HepG2 (cell line): ENCODE measurements at regions not wholly inside any gene's neighbourhood (a gene's known extent, or its start where the extent isn't known, plus 50 kb on each side); places are given as distances from the start of the nearest gene placed in this dataset.

Experiments
- ATAC-seq: fragments of 200-7000 bp; cut with Tn5 transposase; 3 replicates; pipeline ENCODE4 v1.9.1; 2020; ENCODE audit warnings: mild to moderate bottlenecking, moderate library complexity
- BruUV-seq: library from RNA; stranded (reverse); fragments of 400-500 nt; replicated peaks from 2 replicates; lab custom pipeline; 2021; lab: Mats Ljungman, UMichigan
- CTCF ChIA-PET: fragments of 300-600 bp; formaldehyde crosslinking; extraction: SDS; loops from one replicate; lab custom pipeline; 2021; ENCODE audit warnings: low total read pairs, inconsistent platforms, low intra/inter-chr PET ratio; lab: Yijun Ruan, JAX
- POLR2A ChIA-PET: fragments of 350-600 bp; sonication (Branson Sonifier 250); formaldehyde crosslinking; loops from one replicate; lab custom pipeline; 2020; ENCODE audit warnings: antibody characterized with exemption, inconsistent platforms; lab: Yijun Ruan, JAX
- DNase-seq: peaks from one replicate; pipeline ENCODE4 v3.0.0-alpha.2; 2015; ENCODE audit warnings: low spot score
- FAIRE-seq: peaks from 3 replicates; lab custom pipeline; 2011; peaks lifted over from hg19 to GRCh38; lab: Jason Lieb, UNC
- H2AFZ ChIP-seq: one replicate; pipeline ENCODE4 v1.6.1; 2011; ENCODE audit warnings: low read length, inconsistent platforms
- H3K27ac ChIP-seq: fragments of 300-600 bp; 3 replicates; pipeline ENCODE4 v1.8.0; 2011; ENCODE audit warnings: mixed run types, mild to moderate bottlenecking, mixed read lengths, low read length, inconsistent platforms; ENCODE audit not compliant: insufficient read depth; ENCODE audit errors: extremely low read length
- H3K27me3 ChIP-seq, 2 experiments: fragments of 200-600 bp in 1 of 2; 2 replicates in 1 of 2; 3 replicates in 1 of 2; pipeline versions ENCODE4 v1.6.0 to v1.8.0; 2011; ENCODE audit warnings: low read length in 2 of 2, mild to moderate bottlenecking in 2 of 2, moderate library complexity in 2 of 2, inconsistent platforms in 1 of 2; ENCODE audit not compliant: insufficient read depth in 2 of 2, control insufficient read depth in 1 of 2
- H3K36me3 ChIP-seq, 2 experiments: fragments of 200-600 bp in 1 of 2; replicated peaks in 1 of 2; 2 replicates in 1 of 2; 3 replicates in 1 of 2; pipeline versions ENCODE4 v1.5.1 to v1.8.0; 2011; ENCODE audit warnings: low read length in 2 of 2, inconsistent platforms in 1 of 2; ENCODE audit not compliant: insufficient read depth in 2 of 2, control insufficient read depth in 1 of 2
- H3K4me1 ChIP-seq: 2 replicates; pipeline ENCODE4 v1.5.1; 2012; ENCODE audit warnings: low read length, inconsistent platforms; ENCODE audit not compliant: insufficient read depth
- H3K4me2 ChIP-seq: 2 replicates; pipeline ENCODE4 v1.6.0; 2011; ENCODE audit warnings: low read depth, low read length, inconsistent platforms
- H3K4me3 ChIP-seq, 3 experiments: fragments of 200-600 bp in 1 of 3; sonication (generic), shearing (Covaris generic) in 1 of 3; replicated peaks in 1 of 3; 2 replicates each; pipeline ENCODE4 v1.5.1; 2011 to 2016; ENCODE audit warnings: low read length in 3 of 3, inconsistent platforms in 2 of 3, low read depth in 2 of 3, mild to moderate bottlenecking in 2 of 3, control low read depth in 1 of 3, mixed read lengths in 1 of 3; ENCODE audit not compliant: insufficient read depth in 1 of 3
- H3K79me2 ChIP-seq: one replicate; pipeline ENCODE4 v1.6.1; 2011; ENCODE audit warnings: low read length, inconsistent platforms; ENCODE audit not compliant: insufficient read depth
- H3K9ac ChIP-seq: 2 replicates; pipeline ENCODE4 v1.6.0; 2011; ENCODE audit warnings: mild to moderate bottlenecking, low read depth, low read length, inconsistent platforms; ENCODE audit not compliant: insufficient read depth
- H3K9me3 ChIP-seq: 2 replicates; pipeline ENCODE4 v1.5.1; 2012; ENCODE audit warnings: mild to moderate bottlenecking, low read length
- H4K20me1 ChIP-seq: 2 replicates; pipeline ENCODE4 v1.6.0; 2011; ENCODE audit warnings: inconsistent platforms, mild to moderate bottlenecking, low read length, moderate library complexity; ENCODE audit not compliant: insufficient read depth
- MAFK ChIP-seq, 2 experiments: IDR thresholded peaks in 1 of 2; conservative IDR thresholded peaks in 1 of 2; 2 replicates each; pipeline ENCODE4 v1.6.1; 2011; ENCODE audit warnings: improper control_type of control experiment in 2 of 2, low read length in 2 of 2
- NFRKB ChIP-seq: fragments of 450-650 bp; IDR thresholded peaks from 2 replicates; pipeline ENCODE4 v1.6.1; 2017
- RBAK ChIP-seq: sonication (generic); formaldehyde crosslinking; IDR thresholded peaks from 2 replicates; pipeline ENCODE4 v1.5.1; 2020; ENCODE audit warnings: mild to moderate bottlenecking, missing genetic modification reagents
- SAP130 ChIP-seq: IDR thresholded peaks from 2 replicates; pipeline ENCODE4 v1.6.1; 2016; ENCODE audit warnings: low read depth
- WGBS: methylation state at CpG from one replicate; pipeline ENCODE4 v1.1.6; 2017; ENCODE audit warnings: low lambda C conversion rate; 5-methylcytosine and 5-hydroxymethylcytosine counted together
- in situ Hi-C: cut with HindIII; loops from 2 replicates; pipeline ENCODE4 v1.10.0; 2017; ENCODE audit warnings: low pct_unique_long_range_greater_than_20kb; ENCODE audit not compliant: extremely low pct_ligation_motif_present
- intact Hi-C: fragments of 100-400 bp; cut with micrococcal nuclease; formaldehyde crosslinking; loops from one replicate; pipeline ENCODE4 v1.10.0; 2022; ENCODE audit not compliant: unreplicated experiment

- FAIRE-seq = no peak
- ATAC-seq = no peak
- TF ChIP-seq NFRKB = no peak
- TF ChIP-seq RBAK (CRISPR knock-in tag) = no peak
- H3K27me3 ChIP-seq = no peaks in the 10 kb centered on the region
- ChIA-PET CTCF (no interaction called here), POLR2A (no interaction called here)
- in situ Hi-C loops = no loop called here
- no peak overlapping the region for H3K27ac ChIP-seq
- no peaks in the 10 kb centered on the region for H3K36me3 ChIP-seq
- H3K79me2 ChIP-seq = no peaks in the 10 kb centered on the region
- no peak overlapping the region for H3K9ac ChIP-seq
- no TSS peak for BruUV-seq
- H2AFZ ChIP-seq = no peak overlapping the region
- no peak overlapping the region for H3K4me3 ChIP-seq
- no peaks in the 10 kb centered on the region for H4K20me1 ChIP-seq
- 1% methylated on average over 5 of the region's 5 CpGs for WGBS
- H3K4me2 ChIP-seq = no peak overlapping the region
- no peaks in the 10 kb centered on the region for H3K4me1 ChIP-seq
- H3K9me3 ChIP-seq = no peaks in the 10 kb centered on the region
- no peak for DNase-seq
- intact Hi-C loops = no loop called here
These were observed 1459.8 kb upstream of the ACVR2A start for GRCh38 chr2:146385031-146385430.

- POLR2A ChIA-PET = no interaction called here
- no peak for ATAC-seq
- no peak overlapping the region for H3K9ac ChIP-seq
- no peaks in the 10 kb centered on the region for H3K9me3 ChIP-seq
- no peak overlapping the region for H3K4me2 ChIP-seq
- H3K27me3 ChIP-seq = no peaks in the 10 kb centered on the region
- no peak overlapping the region for H3K27ac ChIP-seq
- CTCF ChIA-PET = no interaction called here
- TF ChIP-seq SAP130 (CRISPR knock-in tag) = no peak
- 0 out of 4 replicates have a peak, but pooled peaks of 1 of the 2 experiments have one; percentile 14 for TF ChIP-seq MAFK (conservative IDR thresholded peaks at IDR 0.05 in 1 of 2, IDR thresholded peaks at IDR 0.05 in 1 of 2; ENCODE audit: low read length in 2 of 2)
- no peak for FAIRE-seq
- intact Hi-C loops (no loop called here), in situ Hi-C loops (no loop called here)
- no peak for DNase-seq
- no peaks in the 10 kb centered on the region for H3K79me2 ChIP-seq
- 8% methylated on average over 4 of the region's 4 CpGs for WGBS
- H3K4me1 ChIP-seq = no peaks in the 10 kb centered on the region
- H3K4me3 ChIP-seq = no peak overlapping the region
- no TSS peak for BruUV-seq
- no peak overlapping the region for H2AFZ ChIP-seq
- no peaks in the 10 kb centered on the region for H3K36me3 ChIP-seq
- H4K20me1 ChIP-seq = no peaks in the 10 kb centered on the region
These were observed 1468.2 kb upstream of the ACVR2A start for GRCh38 chr2:146376511-146377064.
